PC-3 (cell line): ENCODE measurements at regions not wholly inside any gene's neighbourhood (a gene's known extent, or its start where the extent isn't known, plus 50 kb on each side); places are given as distances from the start of the nearest gene placed in this dataset.

ENCODE experiments used
- ATAC-seq: fragments of 200-7000 bp; cut with Tn5 transposase; 2 replicates; pipeline ENCODE4 v1.9.1; 2020; ENCODE audit warnings: mild to moderate bottlenecking, moderate library complexity
- BruUV-seq: library from RNA; stranded (reverse); fragments of 400-500 nt; replicated peaks from 2 replicates; lab custom pipeline; 2021; lab: Mats Ljungman, UMichigan
- CTCF ChIA-PET: fragments of 300-600 bp; sonication (Branson Sonifier 250); formaldehyde crosslinking; loops from one replicate; lab custom pipeline; 2022; ENCODE audit warnings: antibody characterized with exemption; lab: Charles Lee
- POLR2A ChIA-PET: fragments of 300-600 bp; sonication (Branson Sonifier 250); formaldehyde crosslinking; loops from one replicate; lab custom pipeline; 2022; ENCODE audit warnings: antibody characterized with exemption; ENCODE audit not compliant: unreplicated experiment; lab: Charles Lee
- DNase-seq: peaks from one replicate; pipeline ENCODE4 v3.0.0-alpha.2; 2015
- H2AFZ ChIP-seq: fragments of 300-600 bp; sonication (generic); 2 replicates; pipeline ENCODE4 v1.6.0; 2016; ENCODE audit warnings: antibody characterized with exemption, low read length
- H3F3A ChIP-seq: fragments of 300-600 bp; sonication (generic); one replicate; pipeline ENCODE4 v1.6.0; 2017; ENCODE audit warnings: antibody characterized with exemption, low read length, control low read depth, mild to moderate bottlenecking; ENCODE audit not compliant: unreplicated experiment
- H3K27ac ChIP-seq: fragments of 300-600 bp; sonication (generic); 2 replicates; pipeline ENCODE4 v1.5.1; 2016; ENCODE audit warnings: mild to moderate bottlenecking, low read length
- H3K27me3 ChIP-seq: fragments of 300-600 bp; sonication (generic); 2 replicates; pipeline ENCODE4 v1.6.1; 2016; ENCODE audit warnings: low read length, mixed read lengths
- H3K36me3 ChIP-seq: fragments of 300-600 bp; sonication (generic); 2 replicates; pipeline ENCODE4 v1.6.1; 2016; ENCODE audit warnings: low read depth, mixed run types, low read length, mixed read lengths
- H3K4me1 ChIP-seq: fragments of 300-600 bp; sonication (generic); 2 replicates; pipeline ENCODE4 v1.5.1; 2016; ENCODE audit warnings: low read length; ENCODE audit not compliant: insufficient read depth
- H3K4me2 ChIP-seq: fragments of 300-600 bp; sonication (generic); 2 replicates; pipeline ENCODE4 v1.6.0; 2016; ENCODE audit warnings: low read length
- H3K4me3 ChIP-seq: fragments of 300-600 bp; sonication (generic); 2 replicates; pipeline ENCODE4 v1.5.1; 2016; ENCODE audit warnings: mild to moderate bottlenecking, low read length, mixed read lengths
- H3K79me2 ChIP-seq: fragments of 300-600 bp; sonication (generic); 2 replicates; pipeline ENCODE4 v1.6.1; 2017; ENCODE audit warnings: low read length, mixed read lengths
- H3K9ac ChIP-seq: fragments of 300-600 bp; sonication (generic); 2 replicates; pipeline ENCODE4 v1.6.0; 2016; ENCODE audit warnings: mild to moderate bottlenecking, low read length
- H3K9me2 ChIP-seq: fragments of 300-600 bp; sonication (generic); replicated peaks from 2 replicates; pipeline ENCODE4 v1.6.1; 2016; ENCODE audit warnings: mixed run types, low read length, mixed read lengths
- H3K9me3 ChIP-seq: fragments of 300-600 bp; sonication (generic); 2 replicates; pipeline ENCODE4 v1.6.1; 2016; ENCODE audit warnings: low read length, mixed read lengths
- H4K20me1 ChIP-seq: fragments of 300-600 bp; sonication (generic); 2 replicates; pipeline ENCODE4 v1.6.1; 2016; ENCODE audit warnings: low read length, mixed read lengths
- EZH2 ChIP-seq: fragments of 300-600 bp; sonication (generic); IDR thresholded peaks from one replicate; pipeline ENCODE4 v1.6.1; 2017; ENCODE audit warnings: antibody characterized with exemption, mild to moderate bottlenecking, low read length; ENCODE audit not compliant: unreplicated experiment
- EZH2phosphoT487 ChIP-seq: fragments of 300-600 bp; sonication (generic); IDR thresholded peaks from 2 replicates; pipeline ENCODE4 v1.6.1; 2018; ENCODE audit warnings: mild to moderate bottlenecking, antibody characterized with exemption, low read length, borderline replicate concordance
- intact Hi-C: fragments of 100-400 bp; cut with micrococcal nuclease; formaldehyde crosslinking; loops from 2 replicates; pipeline ENCODE4 v1.9.0; 2023
- TF ChIP-seq, protein P1 (sequence below): fragments of 300-600 bp; sonication (generic); conservative IDR thresholded peaks from 2 replicates; pipeline ENCODE4 v1.5.1; 2017; ENCODE audit warnings: antibody characterized with exemption, low read depth, mild to moderate bottlenecking, low read length

DNA sequence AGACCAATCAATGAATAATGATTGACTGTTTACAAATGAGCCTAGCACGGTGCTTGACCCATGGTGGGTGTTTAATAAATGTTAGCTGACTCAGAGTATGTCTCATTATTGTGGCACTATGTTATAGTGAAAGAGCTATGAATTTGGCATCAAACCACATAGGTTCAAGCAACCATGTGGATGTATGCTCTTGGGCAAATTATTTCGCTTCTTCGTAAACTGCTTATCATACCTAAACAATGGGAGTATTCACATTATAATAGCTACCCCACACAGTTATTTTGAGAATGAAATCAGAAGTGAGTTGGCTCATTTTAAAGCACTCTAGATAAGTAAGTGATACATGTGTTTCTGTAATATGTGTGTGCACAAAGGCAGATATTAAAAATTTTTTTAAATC is 118.7 kb upstream of the HSD17B12 start:
- Histone ChIP-seq H3K9me2 (no peaks in the 10 kb centered on the region), H3K27me3 (peaks cover 79% of the 10 kb centered on the region), H3K27ac (no peak overlapping the region), H3K36me3 (no peaks in the 10 kb centered on the region), H3K79me2 (no peaks in the 10 kb centered on the region), H3K9me3 (no peaks in the 10 kb centered on the region), H3K4me3 (no peak overlapping the region), H3K4me1 (no peaks in the 10 kb centered on the region), H3K9ac (no peak overlapping the region), H3K4me2 (no peak overlapping the region), H3F3A (no peaks in the 10 kb centered on the region), H4K20me1 (no peaks in the 10 kb centered on the region), H2AFZ (no peak overlapping the region)
- ChIA-PET CTCF (no interaction called here), POLR2A (no interaction called here)
- BruUV-seq: no TSS peak
- DNase-seq: no peak
- TF ChIP-seq, protein P1, sequence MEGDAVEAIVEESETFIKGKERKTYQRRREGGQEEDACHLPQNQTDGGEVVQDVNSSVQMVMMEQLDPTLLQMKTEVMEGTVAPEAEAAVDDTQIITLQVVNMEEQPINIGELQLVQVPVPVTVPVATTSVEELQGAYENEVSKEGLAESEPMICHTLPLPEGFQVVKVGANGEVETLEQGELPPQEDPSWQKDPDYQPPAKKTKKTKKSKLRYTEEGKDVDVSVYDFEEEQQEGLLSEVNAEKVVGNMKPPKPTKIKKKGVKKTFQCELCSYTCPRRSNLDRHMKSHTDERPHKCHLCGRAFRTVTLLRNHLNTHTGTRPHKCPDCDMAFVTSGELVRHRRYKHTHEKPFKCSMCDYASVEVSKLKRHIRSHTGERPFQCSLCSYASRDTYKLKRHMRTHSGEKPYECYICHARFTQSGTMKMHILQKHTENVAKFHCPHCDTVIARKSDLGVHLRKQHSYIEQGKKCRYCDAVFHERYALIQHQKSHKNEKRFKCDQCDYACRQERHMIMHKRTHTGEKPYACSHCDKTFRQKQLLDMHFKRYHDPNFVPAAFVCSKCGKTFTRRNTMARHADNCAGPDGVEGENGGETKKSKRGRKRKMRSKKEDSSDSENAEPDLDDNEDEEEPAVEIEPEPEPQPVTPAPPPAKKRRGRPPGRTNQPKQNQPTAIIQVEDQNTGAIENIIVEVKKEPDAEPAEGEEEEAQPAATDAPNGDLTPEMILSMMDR: no peak
- TF ChIP-seq EZH2 (no peak), EZH2phosphoT487 (no peak)
- intact Hi-C loops: no loop called here
- ATAC-seq: no peak

GRCh38 chr11:43567396-43567975 is 113.1 kb upstream of the HSD17B12 start:
- Histone ChIP-seq H3K9me2 (no peaks in the 10 kb centered on the region), H3K4me3 (no peak overlapping the region), H3K27me3 (peaks cover 53% of the 10 kb centered on the region), H3F3A (no peaks in the 10 kb centered on the region), H3K9ac (no peak overlapping the region), H3K79me2 (no peaks in the 10 kb centered on the region), H3K4me1 (no peaks in the 10 kb centered on the region), H3K36me3 (no peaks in the 10 kb centered on the region), H4K20me1 (no peaks in the 10 kb centered on the region), H3K4me2 (no peak overlapping the region), H3K9me3 (no peaks in the 10 kb centered on the region), H3K27ac (no peak overlapping the region), H2AFZ (no peak overlapping the region)
- TF ChIP-seq EZH2: no peak
- TF ChIP-seq EZH2phosphoT487: no peak
- TF ChIP-seq, protein P1: peak; percentile 72
- peak; percentile 63 for DNase-seq
- CTCF ChIA-PET: interaction anchor here (0.7 kb wide), 1 partner anchor 63 kb away, joined by 4 read pairs; no protein-coding TSS in a partner anchor
- peak; percentile 60 for ATAC-seq
- intact Hi-C loops: loop anchor here (2.0 to 5.0 kb wide), 2 partner anchors 63 to 245 kb away; no protein-coding TSS in a partner anchor
- POLR2A ChIA-PET: no interaction called here
- BruUV-seq: no TSS peak

- peaks cover 82% of the 10 kb centered on the region for H3K27me3 ChIP-seq
- H4K20me1 ChIP-seq: no peaks in the 10 kb centered on the region
- BruUV-seq: no TSS peak
- no peaks in the 10 kb centered on the region; the same call in 1 of the 2 replicates for H3K4me1 ChIP-seq
- DNase-seq (peak; percentile 43), ATAC-seq (no peak; the same call in 1 of the 2 replicates)
- intact Hi-C loops: loop anchor here (10.0 kb wide), 1 partner anchor 132 kb away; no protein-coding TSS in a partner anchor
- H3F3A ChIP-seq: no peaks in the 10 kb centered on the region
- POLR2A ChIA-PET: no interaction called here
- no peak overlapping the region for H3K27ac ChIP-seq
- H3K9me2 ChIP-seq: no peaks in the 10 kb centered on the region
- no peak overlapping the region for H3K4me2 ChIP-seq
- no peak overlapping the region for H3K4me3 ChIP-seq
- CTCF ChIA-PET: no interaction called here
- H2AFZ ChIP-seq: no peak overlapping the region
- H3K9me3 ChIP-seq: no peaks in the 10 kb centered on the region
- TF ChIP-seq EZH2 (no peak), EZH2phosphoT487 (no peak)
- TF ChIP-seq, protein P1: peak; percentile 68
- H3K9ac ChIP-seq: no peak overlapping the region
- H3K79me2 ChIP-seq: no peaks in the 10 kb centered on the region
- no peaks in the 10 kb centered on the region for H3K36me3 ChIP-seq
Measured at GRCh38 chr11:43573233-43573632, 107.3 kb upstream of the HSD17B12 start.
